ENCODE measurements at regions not wholly inside any gene's neighbourhood (a gene's known extent, or its start where the extent isn't known, plus 50 kb on each side); places are given as distances from the start of the nearest gene placed in this dataset.

GRCh38 chr2:239788576-239789098 is 236.5 kb downstream of the NDUFA10 start:
- TF ChIP-seq JUN (IDR thresholded peaks at IDR 0.05; ENCODE audit: borderline replicate concordance, insufficient read depth, insufficient read length, low read depth) = no peak
- no peak for TF ChIP-seq CTCF (IDR thresholded peaks at IDR 0.05; ENCODE audit: extremely low read depth in 1 of 2, insufficient read depth in 1 of 2, low read depth in 1 of 2, low read length in 2 of 2)
- no peak for TF ChIP-seq POLR2AphosphoS5 (IDR thresholded peaks at IDR 0.05; ENCODE audit: insufficient read depth, low read depth, low read length)
- TF ChIP-seq EZH2 (IDR thresholded peaks at IDR 0.05; ENCODE audit: borderline replicate concordance, low read depth, low read length, severe bottlenecking) = no peak
- TF ChIP-seq GATA2 (IDR thresholded peaks at IDR 0.05; ENCODE audit: insufficient read depth, insufficient read length, low read depth, low read length) = no peak
- TF ChIP-seq FOS (IDR thresholded peaks at IDR 0.05; ENCODE audit: borderline replicate concordance, insufficient read depth, low read length) = no peak
